ENCODE measurements at regions not wholly inside any gene's neighbourhood (a gene's known extent, or its start where the extent isn't known, plus 50 kb on each side); places are given as distances from the start of the nearest gene placed in this dataset.

- TF ChIP-seq ZFP30 (CRISPR knock-in tag; IDR thresholded peaks at IDR 0.05) = no peak
- no peak for TF ChIP-seq POU6F1 (CRISPR knock-in tag; IDR thresholded peaks at IDR 0.05; ENCODE audit: borderline replicate concordance, low read depth)
- TF ChIP-seq, protein P1, sequence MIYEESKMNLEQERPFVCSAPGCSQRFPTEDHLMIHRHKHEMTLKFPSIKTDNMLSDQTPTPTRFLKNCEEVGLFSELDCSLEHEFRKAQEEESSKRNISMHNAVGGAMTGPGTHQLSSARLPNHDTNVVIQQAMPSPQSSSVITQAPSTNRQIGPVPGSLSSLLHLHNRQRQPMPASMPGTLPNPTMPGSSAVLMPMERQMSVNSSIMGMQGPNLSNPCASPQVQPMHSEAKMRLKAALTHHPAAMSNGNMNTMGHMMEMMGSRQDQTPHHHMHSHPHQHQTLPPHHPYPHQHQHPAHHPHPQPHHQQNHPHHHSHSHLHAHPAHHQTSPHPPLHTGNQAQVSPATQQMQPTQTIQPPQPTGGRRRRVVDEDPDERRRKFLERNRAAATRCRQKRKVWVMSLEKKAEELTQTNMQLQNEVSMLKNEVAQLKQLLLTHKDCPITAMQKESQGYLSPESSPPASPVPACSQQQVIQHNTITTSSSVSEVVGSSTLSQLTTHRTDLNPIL (CRISPR knock-in tag; IDR thresholded peaks at IDR 0.05; ENCODE audit: low read depth) = no peak
- no peak for TF ChIP-seq PATZ1 (CRISPR knock-in tag; IDR thresholded peaks at IDR 0.05; ENCODE audit: borderline replicate concordance)
- TF ChIP-seq ISL1 (CRISPR knock-in tag; IDR thresholded peaks at IDR 0.05) = no peak
- no peak for TF ChIP-seq GLIS3 (CRISPR knock-in tag; IDR thresholded peaks at IDR 0.05)
- no peak for TF ChIP-seq ZNF8 (CRISPR knock-in tag; IDR thresholded peaks at IDR 0.05)
- no peak for TF ChIP-seq ESRRG (CRISPR knock-in tag; IDR thresholded peaks at IDR 0.05)
Observed at GRCh38 chr5:10140195-10140973, 109.3 kb downstream of the ATPSCKMT start.

Data from SK-N-SH treated with all-trans-retinoic acid at 6 μM for 48 hours (cell line).